Stimulated activated CD4-positive, alpha-beta T cell treated with anti-CD3 and anti-CD28 coated beads, Interleukin-2, amount 100 ng/mL, for 24 hours (primary cell): ENCODE measurements at regions not wholly inside any gene's neighbourhood (a gene's known extent, or its start where the extent isn't known, plus 50 kb on each side); places are given as distances from the start of the nearest gene placed in this dataset.
"Not testable (repeated sequence)": the region's sequence is repeated elsewhere in the genome, so short reads cannot be mapped to it uniquely, and the experiment has no call there.

Experiments
- DNase-seq, 2 donors: peaks; one replicate each; pipeline ENCODE4 v3.0.0-alpha.2; 2020

- DNase-seq: no peak
Observed at GRCh38 chrX:63285375-63285774, 65.8 kb downstream of the SPIN4 start.

DNA sequence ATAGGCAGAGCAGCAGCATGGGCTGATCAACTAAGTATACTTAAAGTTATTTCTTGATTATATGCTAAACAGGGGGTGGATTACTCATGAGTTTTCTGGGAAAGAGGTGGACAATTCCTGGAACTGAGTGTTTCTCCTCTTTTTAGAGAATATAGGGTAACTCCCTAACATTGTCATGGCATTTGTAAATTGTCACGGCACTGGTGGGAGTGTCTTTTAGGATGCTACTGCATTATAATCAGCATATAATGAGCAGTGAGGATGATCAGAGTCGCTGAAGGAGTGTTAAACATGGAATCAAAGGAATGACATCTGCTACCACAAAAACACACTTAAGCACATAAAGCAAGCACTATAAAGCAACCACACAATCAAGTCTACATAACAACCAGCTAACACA, 66.5 kb downstream of the SPIN4 start:
- no peak for DNase-seq

GRCh38 chrX:63283348-63283747, 67.8 kb downstream of the SPIN4 start:
- DNase-seq: no peak

DNA sequence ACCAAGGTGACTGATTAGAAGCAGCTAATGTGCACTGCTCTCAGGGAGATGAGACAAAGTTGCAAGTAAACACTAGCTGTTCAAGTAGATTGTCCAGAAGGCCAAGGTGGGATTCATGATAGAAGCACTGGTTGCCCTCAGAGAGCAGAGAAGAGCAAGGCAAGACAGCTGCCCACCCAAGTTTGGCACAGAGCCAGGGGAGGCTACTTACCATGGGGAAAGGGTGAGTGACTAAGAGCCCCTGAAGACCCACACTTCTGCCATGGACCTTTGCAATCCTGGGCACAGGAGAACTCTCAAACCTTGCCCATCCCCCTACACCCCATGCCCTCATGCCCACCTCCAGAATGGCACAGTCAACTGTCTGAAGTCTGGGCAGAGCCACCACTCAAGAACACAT, 68.3 kb downstream of the SPIN4 start:
- DNase-seq: no peak

- no peak for DNase-seq
Observed at GRCh38 chrX:63282077-63282476, 69.1 kb downstream of the SPIN4 start.

GRCh38 chrX:63281465-63281864, 69.7 kb downstream of the SPIN4 start:
- no peak for DNase-seq

DNA sequence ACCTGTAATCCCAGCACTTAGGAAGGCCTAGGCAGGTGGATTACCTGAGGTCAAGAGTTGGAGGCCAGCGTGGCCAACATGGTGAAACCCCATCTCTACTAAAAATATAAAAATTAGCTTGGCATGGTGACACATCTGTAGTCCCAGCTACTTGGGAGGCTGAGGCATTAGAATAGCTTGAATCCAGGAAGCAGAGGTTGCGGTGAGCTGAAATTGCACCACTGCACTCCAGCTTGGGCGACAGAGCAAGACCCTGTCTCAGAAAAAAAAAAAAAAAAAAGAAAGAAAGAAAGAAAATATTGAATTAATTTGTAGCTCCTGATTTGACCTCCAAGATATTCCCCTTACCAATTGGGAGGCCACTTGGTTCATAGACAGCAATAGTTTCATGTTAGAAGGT, 73.7 kb downstream of the SPIN4 start:
- DNase-seq: not testable (repeated sequence)

GRCh38 chrX:63275127-63275526, 76.0 kb downstream of the SPIN4 start:
- DNase-seq: peak; percentile 19 to 23

DNA sequence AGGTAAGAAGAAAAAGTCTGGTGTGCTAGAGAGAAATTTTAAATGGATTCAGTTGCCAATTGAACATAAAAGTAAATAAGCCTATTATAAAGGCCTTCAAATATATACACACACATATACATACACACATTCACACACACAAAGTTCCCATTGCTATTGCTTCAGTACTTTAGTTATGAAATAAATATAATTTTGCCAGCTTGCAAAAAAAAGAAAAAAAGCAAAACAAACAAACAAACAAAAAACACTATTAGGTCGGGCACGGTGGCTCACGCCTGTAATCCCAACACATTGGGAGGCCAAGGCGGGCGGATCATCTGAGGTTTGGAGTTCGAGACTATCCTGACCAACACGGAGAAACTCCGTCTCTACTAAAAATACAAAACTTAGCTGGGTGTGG, 80.3 kb downstream of the SPIN4 start:
- DNase-seq: no peak

GRCh38 chrX:63258144-63258543, 93.0 kb downstream of the SPIN4 start:
- no peak for DNase-seq

GRCh38 chrX:63250253-63250868, 100.8 kb downstream of the SPIN4 start:
- DNase-seq: peak; percentile 4 to 17

- DNase-seq: not testable (repeated sequence)
Observed at GRCh38 chrX:63242689-63243088, 108.4 kb downstream of the SPIN4 start.

- DNase-seq: not testable (repeated sequence)
Observed at GRCh38 chrX:63235963-63236362, 115.2 kb downstream of the SPIN4 start.

- DNase-seq: not testable (repeated sequence)
Observed at GRCh38 chrX:63233013-63233412, 118.1 kb downstream of the SPIN4 start.

GRCh38 chrX:63218202-63218601, 132.9 kb downstream of the SPIN4 start:
- DNase-seq: not testable (repeated sequence)

DNA sequence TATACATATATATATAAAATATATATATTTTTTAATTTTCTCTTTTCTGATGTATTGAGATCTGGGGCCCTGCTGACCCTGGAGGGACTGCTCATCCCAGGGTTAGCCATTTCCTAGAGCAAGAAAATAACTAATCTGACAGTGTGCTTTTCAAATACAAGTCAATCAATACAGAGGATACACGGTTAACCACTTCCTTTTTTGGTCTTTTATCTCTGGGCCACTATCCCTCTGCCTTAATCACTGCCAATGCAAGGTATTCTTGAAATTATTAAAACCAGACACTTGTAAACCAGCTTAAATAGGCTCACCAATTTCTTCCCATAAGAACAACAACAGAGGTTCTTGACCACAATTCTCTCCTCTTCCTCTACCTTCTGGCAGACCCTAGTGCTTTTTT, 133.6 kb downstream of the SPIN4 start:
- not testable (repeated sequence) for DNase-seq

- DNase-seq: not testable (repeated sequence)
Observed at GRCh38 chrX:63209645-63210044, 141.5 kb downstream of the SPIN4 start.

GRCh38 chrX:63209128-63209527, 142.0 kb downstream of the SPIN4 start:
- not testable (repeated sequence) for DNase-seq

GRCh38 chrX:63204266-63205074, 146.7 kb downstream of the SPIN4 start:
- DNase-seq: not testable (repeated sequence)

- DNase-seq: not testable (repeated sequence)
Observed at GRCh38 chrX:63201987-63202386, 149.1 kb downstream of the SPIN4 start.

DNA sequence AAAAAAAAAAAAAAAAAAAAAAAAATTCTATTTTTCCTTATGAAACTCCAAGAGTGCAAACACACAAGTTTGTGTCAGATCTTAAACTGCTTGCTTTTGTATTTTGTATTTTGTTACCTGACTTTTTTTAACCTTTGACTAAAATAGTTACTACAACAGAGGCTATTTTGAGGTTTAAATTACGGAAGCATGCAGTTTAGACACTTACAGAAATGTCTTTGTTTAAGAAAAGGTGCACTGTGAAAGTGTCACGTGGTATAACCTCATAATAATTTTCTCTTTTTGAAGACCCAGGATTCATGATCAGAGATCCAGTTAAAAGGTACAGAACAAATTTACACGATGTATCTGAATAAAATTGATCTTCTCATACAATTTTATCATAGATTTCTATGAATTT, 152.4 kb downstream of the SPIN4 start:
- not testable (repeated sequence) for DNase-seq

DNA sequence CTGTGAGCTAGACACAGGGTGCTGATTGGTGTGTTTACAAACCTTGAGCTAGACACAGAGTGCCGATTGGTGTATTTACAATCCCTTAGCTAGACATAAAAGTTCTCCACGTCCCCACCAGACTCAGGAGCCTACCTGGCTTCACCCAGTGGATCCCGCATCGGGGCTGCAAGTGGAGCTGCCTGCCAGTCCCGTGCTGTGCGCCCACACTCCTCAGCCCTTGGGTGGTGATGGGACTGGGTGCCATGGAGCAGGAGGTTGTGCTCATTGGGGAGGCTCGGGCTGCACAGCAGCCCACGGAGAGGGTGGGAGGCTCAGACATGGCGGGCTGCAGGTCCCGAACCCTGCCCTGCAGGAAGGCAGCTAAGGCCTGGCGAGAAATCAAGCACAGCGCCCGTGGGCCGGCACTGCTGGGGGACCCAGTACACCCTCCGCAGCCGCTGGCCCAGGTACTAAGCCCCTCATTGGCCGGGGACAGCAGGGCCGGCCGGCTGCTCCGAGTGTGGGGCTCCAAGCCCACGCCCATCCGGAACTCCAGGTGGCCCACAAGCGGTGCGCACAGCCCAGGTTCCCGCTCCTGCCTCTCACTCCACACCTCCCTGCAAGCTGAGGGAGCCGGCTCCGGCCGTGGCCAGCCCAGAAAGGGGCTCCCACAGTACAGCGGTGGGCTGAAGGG, 158.6 kb downstream of the SPIN4 start:
- not testable (repeated sequence) for DNase-seq

GRCh38 chrX:63186137-63186536, 165.0 kb downstream of the SPIN4 start:
- no peak for DNase-seq

DNA sequence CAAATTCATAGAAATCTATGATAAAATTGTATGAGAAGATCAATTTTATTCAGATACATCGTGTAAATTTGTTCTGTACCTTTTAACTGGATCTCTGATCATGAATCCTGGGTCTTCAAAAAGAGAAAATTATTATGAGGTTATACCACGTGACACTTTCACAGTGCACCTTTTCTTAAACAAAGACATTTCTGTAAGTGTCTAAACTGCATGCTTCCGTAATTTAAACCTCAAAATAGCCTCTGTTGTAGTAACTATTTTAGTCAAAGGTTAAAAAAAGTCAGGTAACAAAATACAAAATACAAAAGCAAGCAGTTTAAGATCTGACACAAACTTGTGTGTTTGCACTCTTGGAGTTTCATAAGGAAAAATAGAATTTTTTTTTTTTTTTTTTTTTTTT, 171.3 kb downstream of the SPIN4 start:
- not testable (repeated sequence) for DNase-seq
